Left lung (tissue), 4 donors: ENCODE measurements at regions not wholly inside any gene's neighbourhood (a gene's known extent, or its start where the extent isn't known, plus 50 kb on each side); places are given as distances from the start of the nearest gene placed in this dataset.

Experiments
- ATAC-seq: fragments of 200-7000 bp; cut with Tn5 transposase; one replicate; pipeline ENCODE4 v1.9.1; 2020; ENCODE audit warnings: moderate library complexity
- DNase-seq, 4 donors: peaks; one replicate each; pipeline ENCODE4 v3.0.0-alpha.2; 2013 to 2020
- H3K27ac ChIP-seq, 2 donors: fragments of 200-600 bp; sonication (generic) in 1 of 2; one replicate each; pipeline versions ENCODE4 v1.5.0 to v1.8.0; 2020 to 2021
- H3K27me3 ChIP-seq, 2 donors: fragments of 200-600 bp; sonication (generic) in 1 of 2; one replicate each; pipeline versions ENCODE4 v1.5.0 to v1.8.0; 2020 to 2021
- H3K36me3 ChIP-seq, 2 donors: fragments of 200-600 bp; sonication (generic) in 1 of 2; one replicate each; pipeline versions ENCODE4 v1.5.0 to v1.8.0; 2020 to 2021
- H3K4me1 ChIP-seq, 2 donors: fragments of 200-600 bp; one replicate each; pipeline ENCODE4 v1.8.0; 2021
- H3K4me3 ChIP-seq, 2 donors: fragments of 200-600 bp; sonication (generic) in 1 of 2; one replicate each; pipeline versions ENCODE4 v1.5.0 to v1.8.0; 2020 to 2021; ENCODE audit warnings: mild to moderate bottlenecking in 1 of 2
- H3K9me3 ChIP-seq, 2 donors: fragments of 200-600 bp; sonication (generic) in 1 of 2; one replicate each; pipeline versions ENCODE4 v1.5.0 to v1.8.0; 2020 to 2021
- CTCF ChIP-seq, 2 donors: fragments of 200-600 bp; sonication (generic) in 1 of 2; IDR thresholded peaks; one replicate each; pipeline versions ENCODE4 v1.5.0 to v1.8.0; 2021; ENCODE audit warnings: antibody characterized with exemption in 2 of 2
- intact Hi-C, 2 donors: fragments of 100-400 bp; cut with DNase I; formaldehyde crosslinking; loops; one replicate each; pipeline versions ENCODE4 v1.11.2 to v1.14.2; 2022
- donor health status: DM: no; HTN: yes; CAD: no.
- donor health status: DM: no; HTN: no; CAD: no.

GRCh38 chr17:71251276-71251675 is 869.5 kb upstream of the SOX9 start:
- H3K4me3 ChIP-seq, result no peak overlapping the region
- intact Hi-C loops, result no loop called here
- H3K27ac ChIP-seq, result no peak overlapping the region
- no peak for DNase-seq
- H3K4me1 ChIP-seq, result no peaks in the 10 kb centered on the region
- peak; percentile 32 for ATAC-seq
- no peak for TF ChIP-seq CTCF (IDR thresholded peaks at IDR 0.05)
- H3K9me3 ChIP-seq, result no peaks in the 10 kb centered on the region
- H3K36me3 ChIP-seq, result no peaks in the 10 kb centered on the region
- no peaks in the 10 kb centered on the region for H3K27me3 ChIP-seq

DNA sequence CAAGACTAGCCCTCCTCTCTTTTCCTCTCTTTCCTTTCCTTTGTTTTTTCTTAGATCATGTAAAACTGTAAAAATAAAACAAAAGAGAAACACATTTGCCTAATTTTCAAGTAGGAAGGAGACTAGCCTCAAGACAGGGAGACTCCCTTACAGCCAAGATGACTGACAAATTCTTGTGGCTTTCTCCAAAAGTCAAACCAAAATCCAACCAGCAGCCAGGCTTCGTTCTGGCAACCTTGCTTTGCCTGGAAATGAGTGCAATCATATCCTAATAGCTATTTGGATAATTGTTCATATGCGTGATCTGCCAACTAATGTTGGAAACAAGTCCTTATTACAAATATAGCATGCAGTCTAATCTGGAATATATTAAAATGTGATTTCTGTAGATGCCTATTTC is 868.9 kb upstream of the SOX9 start:
- intact Hi-C loops, result no loop called here

DNA sequence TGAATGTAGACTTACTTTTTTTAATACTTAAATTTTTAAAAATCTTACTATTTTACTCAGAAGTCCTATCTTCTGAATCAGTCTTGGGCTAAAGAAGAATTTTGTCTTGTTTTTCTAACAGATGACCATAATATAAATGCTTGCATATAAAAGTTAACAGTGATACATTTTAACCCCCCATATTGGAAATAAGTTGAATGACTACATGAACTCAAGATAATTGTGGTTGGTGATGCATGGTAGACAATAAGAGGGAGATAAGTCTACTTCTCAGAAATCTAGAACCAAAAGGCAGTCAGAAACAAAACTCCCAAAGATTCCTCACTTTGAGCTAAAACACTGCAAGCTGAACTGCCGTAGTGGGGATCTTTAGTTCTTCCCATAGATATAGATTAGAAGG is 868.4 kb upstream of the SOX9 start:
- no peak for TF ChIP-seq CTCF (IDR thresholded peaks at IDR 0.05)
- H3K4me3 ChIP-seq, result no peak overlapping the region
- no peaks in the 10 kb centered on the region for H3K27me3 ChIP-seq
- ATAC-seq (no peak), DNase-seq (no peak)
- H3K27ac ChIP-seq, result no peak overlapping the region
- intact Hi-C loops, result no loop called here
- no peaks in the 10 kb centered on the region for H3K4me1 ChIP-seq
- H3K9me3 ChIP-seq, result no peaks in the 10 kb centered on the region
- H3K36me3 ChIP-seq, result no peaks in the 10 kb centered on the region

More for the DNA sequence above, 868.9 kb upstream of the SOX9 start:
- DNase-seq (no peak), ATAC-seq (peak; percentile 27)
- no peaks in the 10 kb centered on the region for H3K27me3 ChIP-seq
- no peak overlapping the region for H3K4me3 ChIP-seq
- H3K27ac ChIP-seq, result no peak overlapping the region
- no peaks in the 10 kb centered on the region for H3K9me3 ChIP-seq
- H3K4me1 ChIP-seq, result no peaks in the 10 kb centered on the region
- no peaks in the 10 kb centered on the region for H3K36me3 ChIP-seq
- no peak for TF ChIP-seq CTCF (IDR thresholded peaks at IDR 0.05)

GRCh38 chr17:71257096-71257495 is 863.7 kb upstream of the SOX9 start:
- intact Hi-C loops, result no loop called here
- Histone ChIP-seq H3K9me3 (no peaks in the 10 kb centered on the region), H3K36me3 (no peaks in the 10 kb centered on the region), H3K27ac (no peak overlapping the region), H3K4me1 (no peaks in the 10 kb centered on the region), H3K4me3 (no peak overlapping the region), H3K27me3 (no peaks in the 10 kb centered on the region)
- no peak for TF ChIP-seq CTCF (IDR thresholded peaks at IDR 0.05)
- ATAC-seq, result no peak
- no peak for DNase-seq

- no peaks in the 10 kb centered on the region for H3K4me1 ChIP-seq
- intact Hi-C loops, result no loop called here
- TF ChIP-seq CTCF (IDR thresholded peaks at IDR 0.05), result no peak
These were observed 860.4 kb upstream of the SOX9 start for GRCh38 chr17:71260366-71260940.

More at GRCh38 chr17:71260366-71260940, 860.4 kb upstream of the SOX9 start:
- no peak for ATAC-seq
- H3K9me3 ChIP-seq, result peaks cover 0 to 3% of the 10 kb centered on the region in 2 donors
- no peak overlapping the region for H3K27ac ChIP-seq
- no peak overlapping the region for H3K4me3 ChIP-seq
- H3K36me3 ChIP-seq, result no peaks in the 10 kb centered on the region
- no peak for DNase-seq
- no peaks in the 10 kb centered on the region for H3K27me3 ChIP-seq
